Mucosa of gallbladder (tissue), 1 donor: ENCODE measurements at regions not wholly inside any gene's neighbourhood (a gene's known extent, or its start where the extent isn't known, plus 50 kb on each side); places are given as distances from the start of the nearest gene placed in this dataset.
"Not testable (repeated sequence)": the region's sequence is repeated elsewhere in the genome, so short reads cannot be mapped to it uniquely, and the experiment has no call there.

Source experiments
- DNase-seq: peaks from one replicate; pipeline ENCODE4 v3.0.0-alpha.2; 2020; ENCODE audit warnings: low spot score
- donor health status: DM: no; HTN: no; CAD: no.

- DNase-seq: no peak
These were observed 1029.9 kb upstream of the WWC1 start for GRCh38 chr5:167261309-167262100.

GRCh38 chr5:167263185-167263584, 1028.3 kb upstream of the WWC1 start:
- DNase-seq: no peak

- no peak for DNase-seq
These were observed 1027.1 kb upstream of the WWC1 start for GRCh38 chr5:167264348-167264747.

GRCh38 chr5:167268337-167268736, 1023.1 kb upstream of the WWC1 start:
- DNase-seq: no peak

GRCh38 chr5:167269146-167269545, 1022.3 kb upstream of the WWC1 start:
- DNase-seq: no peak

- no peak for DNase-seq
These were observed 1020.4 kb upstream of the WWC1 start for GRCh38 chr5:167271081-167271480.

- DNase-seq: no peak
These were observed 1019.9 kb upstream of the WWC1 start for GRCh38 chr5:167271511-167271910.

- no peak for DNase-seq
These were observed 1011.3 kb upstream of the WWC1 start for GRCh38 chr5:167280111-167280510.

GRCh38 chr5:167281925-167282324, 1009.5 kb upstream of the WWC1 start:
- no peak for DNase-seq

GRCh38 chr5:167283691-167284090, 1007.8 kb upstream of the WWC1 start:
- no peak for DNase-seq

GRCh38 chr5:167284222-167284890, 1007.1 kb upstream of the WWC1 start:
- DNase-seq: no peak

- DNase-seq: no peak
These were observed 1005.9 kb upstream of the WWC1 start for GRCh38 chr5:167285591-167285990.

- no peak for DNase-seq
These were observed 1004.6 kb upstream of the WWC1 start for GRCh38 chr5:167286891-167287290.

GRCh38 chr5:167290478-167290877, 1001.0 kb upstream of the WWC1 start:
- no peak for DNase-seq

GRCh38 chr5:167294882-167295680, 996.4 kb upstream of the WWC1 start:
- no peak for DNase-seq

- DNase-seq: no peak
These were observed 995.8 kb upstream of the WWC1 start for GRCh38 chr5:167295681-167296005.

GRCh38 chr5:167296066-167296465, 995.4 kb upstream of the WWC1 start:
- DNase-seq: no peak

GRCh38 chr5:167296661-167297060, 994.8 kb upstream of the WWC1 start:
- DNase-seq: no peak

GRCh38 chr5:167299861-167300260, 991.6 kb upstream of the WWC1 start:
- not testable (repeated sequence) for DNase-seq

GRCh38 chr5:167303582-167303981, 987.9 kb upstream of the WWC1 start:
- DNase-seq: no peak

GRCh38 chr5:167304834-167305469, 986.5 kb upstream of the WWC1 start:
- DNase-seq: no peak

- DNase-seq: no peak
These were observed 985.7 kb upstream of the WWC1 start for GRCh38 chr5:167305591-167306213.
